Mesendoderm (in vitro differentiated cells): ENCODE measurements at regions not wholly inside any gene's neighbourhood (a gene's known extent, or its start where the extent isn't known, plus 50 kb on each side); places are given as distances from the start of the nearest gene placed in this dataset.

Experiments
- DNase-seq: peaks from one replicate; pipeline ENCODE4 v3.0.0; 2013
- H2AK5ac ChIP-seq: 2 replicates; pipeline ENCODE4 v1.6.1; 2013; ENCODE audit warnings: low read length, inconsistent platforms
- H2BK120ac ChIP-seq: 2 replicates; pipeline ENCODE4 v1.6.1; 2013; ENCODE audit warnings: low read depth, mild to moderate bottlenecking, low read length, moderate library complexity, mixed read lengths
- H2BK15ac ChIP-seq: replicated peaks from 2 replicates; pipeline ENCODE4 v1.6.1; 2013; ENCODE audit warnings: low read depth, mild to moderate bottlenecking, moderate library complexity
- H2BK5ac ChIP-seq: 2 replicates; pipeline ENCODE4 v1.6.1; 2013; ENCODE audit warnings: low read length, inconsistent platforms
- H3K18ac ChIP-seq: 2 replicates; pipeline ENCODE4 v1.6.1; 2013; ENCODE audit warnings: mild to moderate bottlenecking, low read length, mixed read lengths
- H3K23ac ChIP-seq: one replicate; pipeline ENCODE4 v1.6.1; 2013; ENCODE audit warnings: low read length
- H3K27ac ChIP-seq: 2 replicates; pipeline ENCODE4 v1.5.1; 2013; ENCODE audit warnings: low read depth, mild to moderate bottlenecking, inconsistent platforms, low read length, moderate library complexity
- H3K27me3 ChIP-seq: 2 replicates; pipeline ENCODE4 v1.6.1; 2013; ENCODE audit warnings: low read length, control low read depth, mild to moderate bottlenecking, inconsistent platforms; ENCODE audit not compliant: insufficient read depth, poor library complexity
- H3K36me3 ChIP-seq: 2 replicates; pipeline ENCODE4 v1.6.1; 2013; ENCODE audit warnings: low read length, inconsistent platforms; ENCODE audit not compliant: control insufficient read depth, insufficient read depth
- H3K4ac ChIP-seq: one replicate; pipeline ENCODE4 v1.6.1; 2013; ENCODE audit warnings: low read depth, mild to moderate bottlenecking, low read length, moderate library complexity
- H3K4me1 ChIP-seq: 2 replicates; pipeline ENCODE4 v1.6.1; 2013; ENCODE audit warnings: low read depth, low read length, inconsistent platforms; ENCODE audit not compliant: control insufficient read depth
- H3K4me2 ChIP-seq: 2 replicates; pipeline ENCODE4 v1.6.1; 2013; ENCODE audit warnings: low read length
- H3K4me3 ChIP-seq: 2 replicates; pipeline ENCODE4 v1.5.1; 2013; ENCODE audit warnings: mild to moderate bottlenecking, low read length
- H3K56ac ChIP-seq: one replicate; pipeline ENCODE4 v1.6.1; 2013; ENCODE audit warnings: low read length
- H3K79me1 ChIP-seq: 2 replicates; pipeline ENCODE4 v1.6.1; 2013; ENCODE audit warnings: low read length, inconsistent platforms
- H3K79me2 ChIP-seq: 2 replicates; pipeline ENCODE4 v1.6.1; 2013; ENCODE audit warnings: mild to moderate bottlenecking, low read length; ENCODE audit not compliant: control insufficient read depth, insufficient read depth
- H3K9ac ChIP-seq: 2 replicates; pipeline ENCODE4 v1.6.1; 2013; ENCODE audit warnings: low read length, inconsistent platforms
- H4K5ac ChIP-seq: one replicate; pipeline ENCODE4 v1.6.1; 2013; ENCODE audit warnings: low read length
- H4K8ac ChIP-seq: one replicate; pipeline ENCODE4 v1.6.1; 2013; ENCODE audit warnings: low read depth, mild to moderate bottlenecking, control low read depth, low read length, moderate library complexity
- WGBS: extraction: QIAGEN DNeasy Blood & Tissue Kit; methylation state at CpG from one replicate; pipeline ENCODE4 v1.1.7; 2013; ENCODE audit warnings: low lambda C conversion rate, missing lambda C conversion rate; ENCODE audit not compliant: insufficient coverage; ENCODE audit errors: extremely low coverage; 5-methylcytosine and 5-hydroxymethylcytosine counted together

DNA sequence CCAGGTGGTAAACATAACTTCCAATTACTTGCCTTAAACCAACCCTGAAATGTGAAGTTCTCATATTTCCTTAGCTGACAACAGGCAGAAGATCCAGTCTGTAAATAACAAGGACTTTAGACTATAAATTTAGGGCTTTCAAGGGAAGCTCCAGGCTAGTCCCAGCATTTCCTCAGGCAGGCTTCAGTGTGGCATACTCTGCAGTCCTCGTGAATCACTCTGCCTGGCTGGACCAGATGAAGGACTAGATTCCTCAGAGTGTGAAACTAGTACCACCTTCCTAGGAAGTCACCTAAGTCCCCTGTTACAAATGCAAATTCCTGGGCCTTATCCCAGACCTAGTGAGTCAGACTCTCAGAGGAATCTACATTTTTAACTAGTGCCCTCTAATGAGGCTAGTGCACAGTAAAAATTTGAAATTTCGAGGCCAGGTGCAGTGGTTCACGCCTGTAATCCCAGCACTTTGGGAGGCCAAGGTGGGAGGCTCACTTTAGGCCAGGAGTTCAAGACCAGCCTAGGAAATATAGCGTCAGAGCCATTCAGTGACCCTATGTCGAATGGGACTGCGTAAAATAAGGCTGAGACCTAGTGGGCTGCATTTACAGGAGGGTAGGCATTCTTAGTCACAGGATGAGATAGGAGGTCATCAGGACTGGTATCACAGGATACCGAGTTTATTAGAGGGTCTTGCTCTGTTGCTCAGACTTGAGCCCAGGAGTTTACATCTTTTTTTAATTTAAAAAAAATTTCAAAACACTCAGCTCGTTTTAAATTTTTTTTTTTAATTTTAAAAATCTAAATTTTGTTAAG is 279.6 kb upstream of the JARID2 start:
- H3K9ac ChIP-seq = no peak overlapping the region
- no peak overlapping the region for H4K8ac ChIP-seq
- H3K36me3 ChIP-seq = no peaks in the 10 kb centered on the region
- WGBS = no CpG with 5 or more reads among the region's 8 CpGs
- H4K5ac ChIP-seq = no peak overlapping the region
- H3K23ac ChIP-seq = no peak overlapping the region
- no peaks in the 10 kb centered on the region for H3K79me2 ChIP-seq
- DNase-seq = peak; percentile 94
- no peak overlapping the region for H3K4me3 ChIP-seq
- H3K27me3 ChIP-seq = no peaks in the 10 kb centered on the region
- no peaks in the 10 kb centered on the region for H3K79me1 ChIP-seq
- H3K4ac ChIP-seq = no peak overlapping the region
- H2BK5ac ChIP-seq = no peak overlapping the region
- H3K4me1 ChIP-seq = peaks cover 3% of the 10 kb centered on the region
- H3K27ac ChIP-seq = peak overlapping the region; percentile 47
- H2AK5ac ChIP-seq = no peak overlapping the region
- no peak overlapping the region for H3K18ac ChIP-seq
- H3K56ac ChIP-seq = no peak overlapping the region
- no peak overlapping the region for H2BK120ac ChIP-seq
- H3K4me2 ChIP-seq = no peak overlapping the region
- no peak overlapping the region for H2BK15ac ChIP-seq

DNA sequence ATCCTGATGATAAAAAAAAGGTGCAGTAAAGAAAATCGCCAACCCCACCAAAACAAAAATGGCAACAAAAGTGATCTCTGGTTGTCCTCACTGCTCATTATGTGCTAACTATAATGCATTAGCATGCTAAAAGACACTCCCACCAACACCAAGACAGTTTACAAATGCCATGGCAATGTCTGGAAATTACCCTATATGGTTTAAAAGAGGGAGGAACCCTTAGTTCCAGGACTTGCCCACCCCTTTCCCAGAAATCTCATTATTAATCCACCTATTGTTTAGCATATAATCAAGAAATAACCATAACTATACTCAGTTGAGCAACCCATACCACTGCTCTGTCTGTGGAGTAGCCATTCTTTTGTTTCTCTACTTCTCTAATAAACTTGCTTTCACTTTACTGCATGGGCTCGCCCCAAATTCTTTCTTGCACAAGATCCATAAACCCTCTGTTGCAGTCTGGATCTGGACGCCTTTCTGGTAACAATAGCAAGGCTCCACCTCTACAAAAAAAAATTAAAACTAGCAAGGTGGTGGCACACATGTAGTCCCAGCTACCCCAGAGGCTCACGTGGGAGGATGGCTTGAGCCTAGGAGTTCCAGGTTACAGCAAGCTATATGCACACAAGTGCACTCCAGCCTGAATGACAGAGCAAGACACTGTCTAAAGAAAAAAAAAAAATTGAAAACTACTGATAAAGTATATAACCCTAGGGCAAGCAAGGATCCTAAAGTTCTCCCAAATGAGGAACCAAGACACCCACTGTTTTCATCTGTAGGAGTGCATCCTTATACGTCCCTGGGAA is 278.8 kb upstream of the JARID2 start:
- Histone ChIP-seq H3K18ac (no peak overlapping the region), H3K4me3 (no peak overlapping the region), H2AK5ac (no peak overlapping the region), H3K27ac (no peak overlapping the region), H4K5ac (no peak overlapping the region), H3K9ac (no peak overlapping the region), H2BK5ac (no peak overlapping the region), H3K4me1 (peaks cover 3% of the 10 kb centered on the region), H3K79me1 (no peaks in the 10 kb centered on the region), H4K8ac (no peak overlapping the region), H3K27me3 (no peaks in the 10 kb centered on the region), H3K56ac (no peak overlapping the region), H3K4me2 (no peak overlapping the region), H3K36me3 (no peaks in the 10 kb centered on the region), H2BK15ac (no peak overlapping the region), H2BK120ac (no peak overlapping the region), H3K23ac (no peak overlapping the region), H3K4ac (no peak overlapping the region), H3K79me2 (no peaks in the 10 kb centered on the region)
- no peak for DNase-seq
- WGBS = no CpG with 5 or more reads among the region's 5 CpGs

DNA sequence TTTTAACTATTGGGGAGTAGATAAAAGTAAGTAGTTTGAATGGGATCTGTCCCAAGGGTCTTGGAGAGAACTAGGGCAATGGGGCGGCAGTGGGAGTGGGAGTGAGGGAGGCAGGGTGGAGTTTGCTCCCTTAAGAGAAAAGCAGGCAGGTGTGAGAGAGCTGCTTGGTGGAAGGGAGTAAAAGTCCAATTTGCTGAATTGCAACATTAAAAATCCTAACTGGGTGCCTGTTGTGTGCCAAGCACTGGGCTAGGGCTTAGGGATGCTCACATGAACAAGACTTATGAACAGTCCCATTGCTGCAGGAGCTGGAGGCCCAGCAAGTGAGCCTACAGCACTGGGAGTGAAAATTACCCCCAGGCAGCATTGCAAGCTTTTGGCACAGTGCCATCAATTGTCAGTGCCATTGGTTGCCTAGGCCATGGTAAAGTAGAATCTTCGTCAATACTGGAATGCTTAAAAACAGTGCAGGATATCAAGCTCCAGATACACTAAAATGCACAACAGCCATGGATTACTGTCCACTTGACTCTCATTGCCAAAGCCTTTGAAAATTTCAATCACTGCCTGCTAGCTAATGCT is 277.7 kb upstream of the JARID2 start:
- H2BK15ac ChIP-seq = no peak overlapping the region
- no peaks in the 10 kb centered on the region for H3K27me3 ChIP-seq
- no peaks in the 10 kb centered on the region for H3K36me3 ChIP-seq
- no peaks in the 10 kb centered on the region for H3K79me2 ChIP-seq
- no peak overlapping the region for H3K9ac ChIP-seq
- H3K27ac ChIP-seq = no peak overlapping the region
- H3K23ac ChIP-seq = no peak overlapping the region
- H4K8ac ChIP-seq = no peak overlapping the region
- no peak overlapping the region for H3K4me3 ChIP-seq
- no peak for DNase-seq
- H3K56ac ChIP-seq = no peak overlapping the region
- no peak overlapping the region for H3K4ac ChIP-seq
- peaks cover 3% of the 10 kb centered on the region for H3K4me1 ChIP-seq
- H2BK120ac ChIP-seq = no peak overlapping the region
- H3K4me2 ChIP-seq = no peak overlapping the region
- H3K79me1 ChIP-seq = no peaks in the 10 kb centered on the region
- no peak overlapping the region for H3K18ac ChIP-seq
- H2AK5ac ChIP-seq = no peak overlapping the region
- H4K5ac ChIP-seq = no peak overlapping the region
- H2BK5ac ChIP-seq = no peak overlapping the region
- WGBS = no CpG with 5 or more reads among the region's 2 CpGs

DNA sequence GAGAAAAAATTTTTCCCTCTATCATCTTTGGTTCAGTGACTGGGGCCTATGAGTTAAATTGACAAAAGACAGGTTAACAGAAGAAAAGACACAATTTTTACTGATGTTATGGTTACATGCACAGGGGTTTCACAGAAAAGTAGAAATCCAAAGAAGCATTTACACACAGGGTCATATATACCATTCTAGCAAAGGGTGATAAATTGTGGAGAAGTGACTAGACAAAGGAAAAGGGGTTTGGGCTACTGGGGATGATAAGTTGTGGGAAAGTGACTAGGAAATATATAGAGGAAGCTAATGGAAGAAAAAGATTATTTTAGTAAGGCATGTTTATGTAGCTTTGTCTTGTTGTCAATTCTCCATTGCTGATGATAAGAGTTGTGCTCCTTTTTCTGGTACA is 276.7 kb upstream of the JARID2 start:
- no peak overlapping the region for H3K4me2 ChIP-seq
- H3K9ac ChIP-seq = no peak overlapping the region
- DNase-seq = no peak
- no peaks in the 10 kb centered on the region for H3K36me3 ChIP-seq
- no peaks in the 10 kb centered on the region for H3K27me3 ChIP-seq
- H3K79me2 ChIP-seq = no peaks in the 10 kb centered on the region
- no peak overlapping the region for H2BK120ac ChIP-seq
- H3K18ac ChIP-seq = no peak overlapping the region
- peaks cover 3% of the 10 kb centered on the region for H3K4me1 ChIP-seq
- no peak overlapping the region for H4K5ac ChIP-seq
- no peak overlapping the region for H3K4ac ChIP-seq
- H4K8ac ChIP-seq = no peak overlapping the region
- H3K23ac ChIP-seq = no peak overlapping the region
- H2AK5ac ChIP-seq = no peak overlapping the region
- no peak overlapping the region for H3K56ac ChIP-seq
- H3K4me3 ChIP-seq = no peak overlapping the region
- H2BK15ac ChIP-seq = no peak overlapping the region
- H2BK5ac ChIP-seq = no peak overlapping the region
- H3K27ac ChIP-seq = no peak overlapping the region
- H3K79me1 ChIP-seq = no peaks in the 10 kb centered on the region

DNA sequence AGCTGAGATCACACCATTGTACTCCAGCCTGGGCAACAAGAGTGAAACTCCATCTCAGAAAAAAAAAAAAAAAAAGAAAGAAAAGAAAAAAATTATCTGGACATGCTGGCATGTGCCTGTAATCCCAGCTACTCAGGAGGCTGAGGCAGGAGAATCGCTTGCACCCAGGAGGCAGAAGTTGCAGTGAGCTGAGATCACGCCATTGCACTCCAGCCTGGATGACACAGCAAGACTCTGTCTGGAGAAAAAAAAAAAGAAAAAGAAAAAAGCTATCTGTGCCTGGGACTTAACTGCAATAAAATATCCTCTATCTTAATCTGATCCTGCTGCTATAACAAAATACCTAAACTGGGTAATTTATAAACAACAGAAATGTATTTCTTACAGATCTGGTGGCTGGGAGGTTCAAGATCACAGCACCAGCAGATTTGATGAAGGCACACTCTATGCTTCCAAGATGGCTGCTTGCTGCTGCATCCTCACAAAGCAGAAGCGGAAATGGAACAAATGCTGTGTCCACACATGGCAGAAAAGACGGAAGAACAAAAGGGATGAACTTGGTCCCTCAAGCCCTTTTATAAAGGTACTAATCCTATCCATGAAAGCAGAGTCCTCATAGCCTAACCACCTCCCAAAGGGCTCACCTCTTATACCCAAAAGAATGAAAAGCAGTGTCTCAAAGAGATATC is 273.3 kb upstream of the JARID2 start:
- H3K4me2 ChIP-seq = no peak overlapping the region
- no peak overlapping the region for H3K27ac ChIP-seq
- H3K27me3 ChIP-seq = no peaks in the 10 kb centered on the region
- no peak overlapping the region for H4K5ac ChIP-seq
- H3K4ac ChIP-seq = no peak overlapping the region
- H3K56ac ChIP-seq = no peak overlapping the region
- H3K4me1 ChIP-seq = peaks cover 2% of the 10 kb centered on the region
- H2BK5ac ChIP-seq = no peak overlapping the region
- no peak overlapping the region for H3K9ac ChIP-seq
- no peak overlapping the region for H2AK5ac ChIP-seq
- H3K79me1 ChIP-seq = no peaks in the 10 kb centered on the region
- no peak overlapping the region for H3K18ac ChIP-seq
- H2BK120ac ChIP-seq = no peak overlapping the region
- no peak overlapping the region for H3K23ac ChIP-seq
- no peaks in the 10 kb centered on the region for H3K36me3 ChIP-seq
- H3K79me2 ChIP-seq = no peaks in the 10 kb centered on the region
- WGBS = no CpG with 5 or more reads among the region's 4 CpGs
- H3K4me3 ChIP-seq = no peak overlapping the region
- H2BK15ac ChIP-seq = no peak overlapping the region
- no peak overlapping the region for H4K8ac ChIP-seq
- DNase-seq = no peak
